Smooth muscle cell (in vitro differentiated cells): ENCODE measurements at regions not wholly inside any gene's neighbourhood (a gene's known extent, or its start where the extent isn't known, plus 50 kb on each side); places are given as distances from the start of the nearest gene placed in this dataset.

Experiments used
- DNase-seq: peaks from one replicate; lab custom pipeline; 2025; ENCODE audit not compliant: unreplicated experiment; lab: John Stamatoyannopoulos, UW
- H2AFZ ChIP-seq: fragments of 200-600 bp; sonication (generic); 2 replicates; pipeline ENCODE4 v1.6.0; 2016; ENCODE audit warnings: antibody characterized with exemption, low read depth, mild to moderate bottlenecking
- H3F3A ChIP-seq: fragments of 200-600 bp; sonication (generic); 2 replicates; pipeline ENCODE4 v1.6.0; 2017; ENCODE audit warnings: antibody characterized with exemption, low read depth
- H3K27ac ChIP-seq: fragments of 200-600 bp; sonication (generic); 2 replicates; pipeline ENCODE4 v1.5.1; 2016; ENCODE audit warnings: low read depth, mild to moderate bottlenecking
- H3K27me3 ChIP-seq: fragments of 200-600 bp; sonication (generic); 2 replicates; pipeline ENCODE4 v1.6.1; 2016; ENCODE audit warnings: low read depth, mild to moderate bottlenecking
- H3K36me3 ChIP-seq: fragments of 200-600 bp; sonication (generic); 2 replicates; pipeline ENCODE4 v1.5.1; 2016; ENCODE audit warnings: low read depth
- H3K4me1 ChIP-seq: fragments of 200-600 bp; sonication (generic); 2 replicates; pipeline ENCODE4 v1.5.1; 2016; ENCODE audit warnings: low read depth
- H3K4me2 ChIP-seq: fragments of 200-600 bp; sonication (generic); 2 replicates; pipeline ENCODE4 v1.6.0; 2016; ENCODE audit warnings: mild to moderate bottlenecking
- H3K4me3 ChIP-seq: fragments of 200-600 bp; sonication (generic); 2 replicates; pipeline ENCODE4 v1.5.1; 2016; ENCODE audit warnings: mild to moderate bottlenecking
- H3K79me2 ChIP-seq: fragments of 200-600 bp; sonication (generic); 2 replicates; pipeline ENCODE4 v1.6.0; 2016; ENCODE audit warnings: low read depth, mild to moderate bottlenecking
- H3K9ac ChIP-seq: fragments of 200-600 bp; sonication (generic); 2 replicates; pipeline ENCODE4 v1.6.0; 2016; ENCODE audit warnings: low read depth
- H3K9me3 ChIP-seq: fragments of 200-600 bp; sonication (generic); replicated peaks from 2 replicates; pipeline ENCODE4 v1.5.1; 2016; ENCODE audit warnings: low read depth
- H4K20me1 ChIP-seq: fragments of 200-600 bp; sonication (generic); 2 replicates; pipeline ENCODE4 v1.6.0; 2016; ENCODE audit warnings: low read depth
- WGBS: methylation state at CpG from one replicate; pipeline ENCODE4 v1.1.7; 2016; ENCODE audit warnings: low lambda C conversion rate; 5-methylcytosine and 5-hydroxymethylcytosine counted together
- TF ChIP-seq, protein P1 (sequence below): fragments of 200-600 bp; sonication (generic); IDR thresholded peaks from 2 replicates; pipeline ENCODE4 v1.5.1; 2017; ENCODE audit warnings: borderline replicate concordance, mild to moderate bottlenecking, antibody characterized with exemption; ENCODE audit not compliant: insufficient read depth, poor library complexity, severe bottlenecking

GRCh38 chr20:57840504-57841296 is 130.9 kb upstream of the PMEPA1 start:
- DNase-seq, result no peak
- no peak overlapping the region for H3K4me2 ChIP-seq

GRCh38 chr20:57840066-57840465 is 130.3 kb upstream of the PMEPA1 start:
- H3K9me3 ChIP-seq, result no peaks in the 10 kb centered on the region
- no peaks in the 10 kb centered on the region for H3K79me2 ChIP-seq
- DNase-seq, result no peak
- no peak overlapping the region for H3K4me3 ChIP-seq
- no peak overlapping the region for H3K9ac ChIP-seq
- no peak overlapping the region for H3K27ac ChIP-seq
- no peak overlapping the region for H3K4me2 ChIP-seq
- H2AFZ ChIP-seq, result no peak overlapping the region
- TF ChIP-seq, protein P1, sequence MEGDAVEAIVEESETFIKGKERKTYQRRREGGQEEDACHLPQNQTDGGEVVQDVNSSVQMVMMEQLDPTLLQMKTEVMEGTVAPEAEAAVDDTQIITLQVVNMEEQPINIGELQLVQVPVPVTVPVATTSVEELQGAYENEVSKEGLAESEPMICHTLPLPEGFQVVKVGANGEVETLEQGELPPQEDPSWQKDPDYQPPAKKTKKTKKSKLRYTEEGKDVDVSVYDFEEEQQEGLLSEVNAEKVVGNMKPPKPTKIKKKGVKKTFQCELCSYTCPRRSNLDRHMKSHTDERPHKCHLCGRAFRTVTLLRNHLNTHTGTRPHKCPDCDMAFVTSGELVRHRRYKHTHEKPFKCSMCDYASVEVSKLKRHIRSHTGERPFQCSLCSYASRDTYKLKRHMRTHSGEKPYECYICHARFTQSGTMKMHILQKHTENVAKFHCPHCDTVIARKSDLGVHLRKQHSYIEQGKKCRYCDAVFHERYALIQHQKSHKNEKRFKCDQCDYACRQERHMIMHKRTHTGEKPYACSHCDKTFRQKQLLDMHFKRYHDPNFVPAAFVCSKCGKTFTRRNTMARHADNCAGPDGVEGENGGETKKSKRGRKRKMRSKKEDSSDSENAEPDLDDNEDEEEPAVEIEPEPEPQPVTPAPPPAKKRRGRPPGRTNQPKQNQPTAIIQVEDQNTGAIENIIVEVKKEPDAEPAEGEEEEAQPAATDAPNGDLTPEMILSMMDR, result no peak
- no peaks in the 10 kb centered on the region for H3F3A ChIP-seq
- H4K20me1 ChIP-seq, result no peaks in the 10 kb centered on the region
- WGBS, result 95% methylated on average over 10 of the region's 10 CpGs
- no peaks in the 10 kb centered on the region for H3K4me1 ChIP-seq
- no peaks in the 10 kb centered on the region for H3K27me3 ChIP-seq
- no peaks in the 10 kb centered on the region for H3K36me3 ChIP-seq

More at GRCh38 chr20:57840504-57841296, 130.9 kb upstream of the PMEPA1 start:
- Histone ChIP-seq H3K27me3 (no peaks in the 10 kb centered on the region), H3K4me3 (no peak overlapping the region), H3K4me1 (no peaks in the 10 kb centered on the region), H3F3A (no peaks in the 10 kb centered on the region), H3K79me2 (no peaks in the 10 kb centered on the region), H3K27ac (no peak overlapping the region), H2AFZ (no peak overlapping the region), H3K9ac (no peak overlapping the region), H3K9me3 (no peaks in the 10 kb centered on the region), H4K20me1 (no peaks in the 10 kb centered on the region), H3K36me3 (no peaks in the 10 kb centered on the region)
- 92% methylated on average over 19 of the region's 19 CpGs for WGBS
- TF ChIP-seq, protein P1, result no peak

GRCh38 chr20:57838670-57839151 is 128.9 kb upstream of the PMEPA1 start:
- Histone ChIP-seq H3K4me2 (no peak overlapping the region), H3K4me1 (no peaks in the 10 kb centered on the region), H3K27ac (no peak overlapping the region), H3K4me3 (no peak overlapping the region), H3K36me3 (no peaks in the 10 kb centered on the region), H3K27me3 (no peaks in the 10 kb centered on the region), H3K9ac (no peak overlapping the region), H3K9me3 (no peaks in the 10 kb centered on the region), H3K79me2 (no peaks in the 10 kb centered on the region), H4K20me1 (no peaks in the 10 kb centered on the region), H3F3A (no peaks in the 10 kb centered on the region), H2AFZ (no peak overlapping the region)
- no peak for DNase-seq
- TF ChIP-seq, protein P1, result no peak
- WGBS, result 87% methylated on average over 18 of the region's 18 CpGs
